Large intestine (tissue), 3 donors: ENCODE measurements at regions not wholly inside any gene's neighbourhood (a gene's known extent, or its start where the extent isn't known, plus 50 kb on each side); places are given as distances from the start of the nearest gene placed in this dataset.
"Not testable (repeated sequence)": the region's sequence is repeated elsewhere in the genome, so short reads cannot be mapped to it uniquely, and the experiment has no call there.

Source experiments
- DNase-seq, 2 donors: peaks; one replicate each; pipeline versions ENCODE4 v3.0.0 to v3.0.0-alpha.2; 2013
- H3K27ac ChIP-seq: one replicate; pipeline ENCODE4 v1.5.1; 2013; ENCODE audit warnings: low read length
- H3K27me3 ChIP-seq: 2 replicates; pipeline ENCODE4 v1.6.1; 2013; ENCODE audit warnings: low read length; ENCODE audit not compliant: control insufficient read depth, insufficient read depth
- H3K36me3 ChIP-seq: 2 replicates; pipeline ENCODE4 v1.6.1; 2013; ENCODE audit warnings: low read length; ENCODE audit not compliant: control insufficient read depth, insufficient read depth
- H3K4me1 ChIP-seq: one replicate; pipeline ENCODE4 v1.6.1; 2013; ENCODE audit warnings: low read length; ENCODE audit not compliant: control insufficient read depth, insufficient read depth
- H3K4me3 ChIP-seq: one replicate; pipeline ENCODE4 v1.5.1; 2013; ENCODE audit warnings: low read length
- H3K9me3 ChIP-seq: one replicate; pipeline ENCODE4 v1.6.1; 2013; ENCODE audit warnings: mild to moderate bottlenecking, low read depth, low read length, moderate library complexity; ENCODE audit not compliant: control insufficient read depth
- WGBS: methylation state at CpG from one replicate; pipeline ENCODE4 v1.1.5; 2013; ENCODE audit warnings: low lambda C conversion rate; ENCODE audit not compliant: insufficient coverage; 5-methylcytosine and 5-hydroxymethylcytosine counted together

GRCh38 chr3:69490971-69491370, 105.1 kb upstream of the FRMD4B start:
- Histone ChIP-seq H3K36me3 (no peaks in the 10 kb centered on the region), H3K9me3 (no peaks in the 10 kb centered on the region), H3K4me1 (no peaks in the 10 kb centered on the region), H3K27ac (no peak overlapping the region), H3K27me3 (no peaks in the 10 kb centered on the region), H3K4me3 (no peak overlapping the region)
- 92% methylated on average over 2 of the region's 5 CpGs for WGBS
- DNase-seq = no peak

DNA sequence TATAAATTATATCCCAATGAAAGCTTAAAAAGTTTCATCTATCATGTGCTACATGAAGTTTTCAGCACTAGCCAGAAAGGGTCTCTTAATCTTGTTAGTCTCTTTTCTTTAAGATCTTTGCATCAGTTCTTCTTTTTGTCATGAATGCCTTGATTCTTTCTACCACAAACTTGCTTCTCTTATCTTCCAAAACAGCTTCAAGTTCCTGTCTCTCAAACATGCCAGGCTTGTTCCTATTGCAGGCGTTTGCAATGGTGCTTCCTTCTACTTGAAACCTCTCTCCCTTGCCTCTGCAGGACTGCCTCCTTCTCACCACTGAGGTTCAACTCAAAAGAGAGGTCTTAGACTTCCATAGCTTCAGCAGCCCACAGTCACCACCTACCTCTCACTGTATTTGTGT, 104.3 kb upstream of the FRMD4B start:
- H3K27ac ChIP-seq = no peak overlapping the region
- H3K4me1 ChIP-seq = no peaks in the 10 kb centered on the region
- H3K36me3 ChIP-seq = no peaks in the 10 kb centered on the region
- H3K9me3 ChIP-seq = no peaks in the 10 kb centered on the region
- DNase-seq = no peak
- H3K4me3 ChIP-seq = no peak overlapping the region
- no peaks in the 10 kb centered on the region for H3K27me3 ChIP-seq
- 80% methylated on average over 1 of the region's 1 CpG for WGBS

- Histone ChIP-seq H3K4me3 (no peak overlapping the region), H3K36me3 (no peaks in the 10 kb centered on the region), H3K27me3 (no peaks in the 10 kb centered on the region), H3K4me1 (no peaks in the 10 kb centered on the region), H3K9me3 (no peaks in the 10 kb centered on the region), H3K27ac (no peak overlapping the region)
- no peak for DNase-seq
Measured at GRCh38 chr3:69488026-69488425, 102.1 kb upstream of the FRMD4B start.

DNA sequence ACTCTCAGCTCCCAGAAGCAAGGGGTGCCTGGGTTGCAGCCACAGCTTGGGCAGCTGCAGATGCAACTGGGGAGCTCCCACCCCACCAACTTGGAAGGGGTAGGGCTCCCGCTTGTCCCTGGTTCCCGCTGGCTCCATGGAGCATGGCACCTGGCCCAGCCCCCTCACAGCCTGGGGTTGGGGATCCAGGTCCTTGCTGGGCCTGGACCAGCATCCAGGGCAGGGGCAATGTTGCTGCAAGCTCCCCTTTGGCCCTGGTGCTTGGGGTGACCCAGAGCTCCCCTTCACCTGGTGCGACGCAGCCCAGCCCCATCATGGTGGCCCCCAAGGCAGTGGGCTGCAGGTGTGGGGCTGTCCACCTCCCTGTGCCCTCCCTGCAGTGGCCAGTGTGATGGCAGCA, 99.6 kb upstream of the FRMD4B start:
- Histone ChIP-seq H3K27ac (no peak overlapping the region), H3K27me3 (no peaks in the 10 kb centered on the region), H3K36me3 (no peaks in the 10 kb centered on the region), H3K4me3 (no peak overlapping the region), H3K9me3 (no peaks in the 10 kb centered on the region), H3K4me1 (no peaks in the 10 kb centered on the region)
- DNase-seq = no peak
- WGBS = no CpG with 5 or more reads among the region's 4 CpGs

DNA sequence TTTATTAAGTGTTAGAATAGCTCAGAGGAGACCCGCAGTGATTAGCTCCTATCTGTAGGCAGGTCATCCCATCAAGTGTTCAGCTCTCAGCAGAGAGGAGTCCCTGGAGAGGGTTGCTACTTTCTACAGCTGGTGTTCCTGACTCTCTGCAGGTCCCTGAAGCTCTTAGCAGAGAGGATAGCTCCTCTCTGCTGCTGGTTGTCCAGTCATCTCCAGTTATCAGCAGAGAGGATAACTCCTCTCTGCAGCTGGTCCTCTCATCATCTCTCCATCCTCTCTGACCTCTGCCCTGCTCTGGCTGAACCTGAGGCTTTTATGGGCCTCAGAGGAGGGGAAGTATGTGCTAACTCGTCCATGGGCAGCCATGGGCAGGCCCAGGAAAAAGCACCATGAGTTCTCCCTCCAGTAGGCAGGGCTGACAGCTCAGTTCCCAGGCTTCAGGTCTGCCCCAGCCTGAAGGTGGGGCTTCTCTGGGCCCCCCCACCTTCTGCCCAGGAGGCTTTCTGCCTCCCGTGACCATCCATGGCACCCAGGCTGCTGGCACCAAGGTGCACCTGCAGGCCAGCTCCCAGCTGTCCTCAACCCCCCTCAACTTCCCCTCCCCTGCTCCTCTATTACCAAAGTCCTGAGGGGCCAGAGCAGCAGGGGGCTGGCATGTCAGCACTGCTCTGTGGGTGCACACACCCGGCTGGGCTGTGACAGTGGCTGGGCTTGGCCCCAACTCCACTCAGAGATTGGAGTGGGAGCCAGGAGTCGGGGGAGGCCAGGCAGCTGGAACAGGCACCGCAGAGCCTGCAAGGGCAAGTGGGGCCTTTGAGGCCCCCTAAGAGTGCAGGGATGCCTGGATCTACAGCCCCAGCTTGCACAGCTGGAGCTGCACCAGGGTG, 98.9 kb upstream of the FRMD4B start:
- Histone ChIP-seq H3K27me3 (no peaks in the 10 kb centered on the region), H3K9me3 (no peaks in the 10 kb centered on the region), H3K4me3 (no peak overlapping the region), H3K27ac (no peak overlapping the region), H3K4me1 (no peaks in the 10 kb centered on the region), H3K36me3 (no peaks in the 10 kb centered on the region)
- no peak for DNase-seq
- no CpG with 5 or more reads among the region's 6 CpGs for WGBS

- Histone ChIP-seq H3K36me3 (no peaks in the 10 kb centered on the region), H3K27me3 (no peaks in the 10 kb centered on the region), H3K4me1 (no peaks in the 10 kb centered on the region), H3K4me3 (no peak overlapping the region), H3K27ac (no peak overlapping the region), H3K9me3 (no peaks in the 10 kb centered on the region)
- 100% methylated on average over 3 of the region's 3 CpGs for WGBS
- no peak for DNase-seq
Measured at GRCh38 chr3:69483449-69483848, 97.6 kb upstream of the FRMD4B start.

DNA sequence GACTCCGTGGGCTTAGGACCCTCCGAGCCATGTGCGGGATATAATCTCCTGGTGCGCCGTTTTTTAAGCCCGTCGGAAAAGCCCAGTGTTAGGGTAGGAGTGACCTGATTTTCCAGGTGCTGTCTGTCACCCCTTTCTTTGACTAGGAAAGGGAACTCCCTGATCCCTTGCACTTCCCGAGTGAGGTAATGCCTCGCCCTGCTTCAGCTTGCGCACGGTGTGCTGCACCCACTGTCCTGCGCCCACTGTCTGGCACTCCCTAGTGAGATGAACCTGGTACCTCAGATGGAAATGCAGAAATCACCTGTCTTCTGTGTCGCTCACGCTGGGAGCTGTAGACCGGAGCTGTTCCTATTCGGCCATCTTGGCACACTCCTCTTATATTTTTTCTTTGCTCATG, 95.1 kb upstream of the FRMD4B start:
- no CpG with 5 or more reads among the region's 16 CpGs for WGBS
- H3K4me1 ChIP-seq, H3K36me3 ChIP-seq, DNase-seq, H3K9me3 ChIP-seq, H3K27ac ChIP-seq, H3K4me3 ChIP-seq, H3K27me3 ChIP-seq: not testable (repeated sequence)

- no peaks in the 10 kb centered on the region for H3K9me3 ChIP-seq
- H3K36me3 ChIP-seq = no peaks in the 10 kb centered on the region
- H3K27ac ChIP-seq = no peak overlapping the region
- no peak overlapping the region for H3K4me3 ChIP-seq
- peaks cover 5% of the 10 kb centered on the region for H3K27me3 ChIP-seq
- no CpG with 5 or more reads among the region's 1 CpG for WGBS
- no peak for DNase-seq
- no peaks in the 10 kb centered on the region for H3K4me1 ChIP-seq
Measured at GRCh38 chr3:69474186-69474585, 88.3 kb upstream of the FRMD4B start.

DNA sequence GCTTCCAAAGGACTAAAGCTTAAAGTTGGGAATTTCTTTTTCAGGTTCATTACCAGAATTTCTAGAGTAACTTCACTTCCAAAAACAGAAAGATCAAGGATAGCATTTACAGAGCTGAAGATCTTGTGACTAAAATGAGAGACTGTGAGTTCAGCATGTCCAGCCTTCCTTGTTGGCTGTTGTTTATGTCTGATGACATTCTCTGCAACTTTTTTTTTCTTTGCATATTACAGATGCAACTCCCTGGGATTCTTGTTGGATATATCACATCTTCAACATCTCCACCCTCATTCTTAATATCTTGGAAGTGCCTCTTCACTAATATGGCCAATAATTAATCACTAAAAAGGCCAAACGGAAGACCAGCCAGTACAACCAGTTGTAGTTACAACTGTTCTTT, 86.2 kb upstream of the FRMD4B start:
- Histone ChIP-seq H3K9me3 (no peaks in the 10 kb centered on the region), H3K27ac (no peak overlapping the region), H3K36me3 (no peaks in the 10 kb centered on the region), H3K4me3 (no peak overlapping the region), H3K4me1 (no peaks in the 10 kb centered on the region), H3K27me3 (peaks cover 5% of the 10 kb centered on the region)
- no peak for DNase-seq
- no CpG with 5 or more reads among the region's 1 CpG for WGBS

- no peak overlapping the region for H3K27ac ChIP-seq
- no peaks in the 10 kb centered on the region for H3K36me3 ChIP-seq
- no CpG with 5 or more reads among the region's 1 CpG for WGBS
- no peaks in the 10 kb centered on the region for H3K27me3 ChIP-seq
- H3K9me3 ChIP-seq = no peaks in the 10 kb centered on the region
- H3K4me1 ChIP-seq = no peaks in the 10 kb centered on the region
- DNase-seq = no peak
- no peak overlapping the region for H3K4me3 ChIP-seq
Measured at GRCh38 chr3:69463531-69463930, 77.6 kb upstream of the FRMD4B start.

DNA sequence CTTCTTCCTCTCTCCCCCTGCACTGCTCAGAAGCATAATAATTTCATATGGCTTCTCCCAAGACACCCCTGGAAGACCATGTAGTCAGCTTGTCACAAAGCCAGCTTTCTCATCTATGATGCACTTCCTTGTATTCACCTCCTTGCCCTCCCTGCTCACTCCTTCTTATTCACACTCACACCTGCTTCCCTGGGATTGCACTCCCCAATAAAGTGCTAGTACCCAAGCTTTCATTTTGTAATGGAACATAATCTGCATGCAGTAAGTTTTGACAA, 76.9 kb upstream of the FRMD4B start:
- H3K36me3 ChIP-seq = no peaks in the 10 kb centered on the region
- no peak overlapping the region for H3K4me3 ChIP-seq
- no peak for DNase-seq
- no peaks in the 10 kb centered on the region for H3K9me3 ChIP-seq
- H3K27me3 ChIP-seq = no peaks in the 10 kb centered on the region
- H3K4me1 ChIP-seq = no peaks in the 10 kb centered on the region
- H3K27ac ChIP-seq = no peak overlapping the region
